Retinal pigment epithelial cell (primary cell): ENCODE measurements at regions not wholly inside any gene's neighbourhood (a gene's known extent, or its start where the extent isn't known, plus 50 kb on each side); places are given as distances from the start of the nearest gene placed in this dataset.
"Not testable (repeated sequence)": the region's sequence is repeated elsewhere in the genome, so short reads cannot be mapped to it uniquely, and the experiment has no call there.

ENCODE experiments used
- DNase-seq: peaks from one replicate; pipeline ENCODE4 v3.0.0-alpha.2; 2010; ENCODE audit warnings: low read depth
- H3K4me3 ChIP-seq: 2 replicates; pipeline ENCODE4 v1.5.1; 2011; ENCODE audit warnings: mild to moderate bottlenecking, low read length, control low read depth, moderate library complexity
- TF ChIP-seq, protein P1 (sequence below): conservative IDR thresholded peaks from 2 replicates; pipeline ENCODE4 v1.5.1; 2011; ENCODE audit warnings: low read depth, low read length, control low read depth, inconsistent platforms

DNA sequence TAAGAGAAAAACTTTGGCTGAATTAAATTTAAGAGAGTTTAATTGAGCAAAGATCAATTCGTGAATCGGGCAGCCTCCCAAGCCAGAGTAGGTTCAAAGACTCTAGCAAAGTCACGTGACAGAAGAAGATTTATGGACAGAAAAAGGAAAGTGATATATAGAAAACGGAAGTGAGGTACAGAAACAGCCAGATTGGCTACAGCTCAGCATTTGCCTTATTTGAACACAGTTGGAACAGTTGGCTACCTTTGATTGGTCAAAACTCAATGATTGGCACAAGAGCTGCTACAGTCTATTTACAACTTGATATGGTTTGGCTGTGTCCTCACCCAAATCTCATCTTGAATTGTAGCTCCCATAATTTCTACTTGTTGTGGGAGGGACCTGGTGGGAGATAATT, 102.6 kb downstream of the PLG start:
- H3K4me3 ChIP-seq, result no peak overlapping the region
- DNase-seq, result no peak
- TF ChIP-seq, protein P1, sequence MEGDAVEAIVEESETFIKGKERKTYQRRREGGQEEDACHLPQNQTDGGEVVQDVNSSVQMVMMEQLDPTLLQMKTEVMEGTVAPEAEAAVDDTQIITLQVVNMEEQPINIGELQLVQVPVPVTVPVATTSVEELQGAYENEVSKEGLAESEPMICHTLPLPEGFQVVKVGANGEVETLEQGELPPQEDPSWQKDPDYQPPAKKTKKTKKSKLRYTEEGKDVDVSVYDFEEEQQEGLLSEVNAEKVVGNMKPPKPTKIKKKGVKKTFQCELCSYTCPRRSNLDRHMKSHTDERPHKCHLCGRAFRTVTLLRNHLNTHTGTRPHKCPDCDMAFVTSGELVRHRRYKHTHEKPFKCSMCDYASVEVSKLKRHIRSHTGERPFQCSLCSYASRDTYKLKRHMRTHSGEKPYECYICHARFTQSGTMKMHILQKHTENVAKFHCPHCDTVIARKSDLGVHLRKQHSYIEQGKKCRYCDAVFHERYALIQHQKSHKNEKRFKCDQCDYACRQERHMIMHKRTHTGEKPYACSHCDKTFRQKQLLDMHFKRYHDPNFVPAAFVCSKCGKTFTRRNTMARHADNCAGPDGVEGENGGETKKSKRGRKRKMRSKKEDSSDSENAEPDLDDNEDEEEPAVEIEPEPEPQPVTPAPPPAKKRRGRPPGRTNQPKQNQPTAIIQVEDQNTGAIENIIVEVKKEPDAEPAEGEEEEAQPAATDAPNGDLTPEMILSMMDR, result no peak

DNA sequence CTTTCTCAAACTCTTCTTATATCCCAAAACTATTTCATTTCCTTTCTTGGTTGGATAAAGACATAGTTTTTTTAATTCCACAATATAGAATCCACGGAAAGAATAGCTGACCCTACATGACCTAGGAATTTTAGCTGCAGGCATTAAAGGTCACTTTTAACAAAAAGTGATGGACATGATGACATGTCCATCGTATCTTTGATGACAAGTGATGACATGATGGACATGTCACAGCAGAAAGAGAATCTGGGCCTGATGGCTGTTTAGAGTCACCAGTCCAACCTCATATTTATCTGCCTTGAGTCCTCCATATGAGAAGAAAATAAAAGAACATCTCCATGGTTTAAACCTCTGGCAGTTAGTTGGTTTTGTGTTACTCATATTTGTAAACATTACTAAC, 106.2 kb downstream of the PLG start:
- no peak overlapping the region for H3K4me3 ChIP-seq
- TF ChIP-seq, protein P1, result no peak
- no peak for DNase-seq

DNA sequence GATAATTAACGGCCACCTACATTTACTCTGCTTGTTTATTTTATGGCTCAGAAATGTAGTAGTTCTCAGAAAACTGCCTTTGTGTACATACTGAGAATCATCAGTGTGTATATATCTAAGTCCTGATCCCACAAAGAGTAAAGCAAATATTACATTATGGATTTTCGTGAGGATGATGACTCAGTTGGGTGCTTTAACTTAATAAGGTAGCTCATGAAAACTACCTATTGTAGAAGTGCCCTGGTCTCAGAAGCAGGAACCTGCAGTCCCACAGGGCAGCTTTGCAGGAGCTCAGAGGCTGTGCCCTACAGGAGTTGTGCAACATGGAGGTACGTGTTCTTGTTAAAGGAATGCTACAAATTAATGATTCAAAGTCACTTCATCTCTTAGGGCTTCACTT, 108.2 kb downstream of the PLG start:
- H3K4me3 ChIP-seq, result no peak overlapping the region
- DNase-seq, result no peak
- TF ChIP-seq, protein P1, result no peak

DNA sequence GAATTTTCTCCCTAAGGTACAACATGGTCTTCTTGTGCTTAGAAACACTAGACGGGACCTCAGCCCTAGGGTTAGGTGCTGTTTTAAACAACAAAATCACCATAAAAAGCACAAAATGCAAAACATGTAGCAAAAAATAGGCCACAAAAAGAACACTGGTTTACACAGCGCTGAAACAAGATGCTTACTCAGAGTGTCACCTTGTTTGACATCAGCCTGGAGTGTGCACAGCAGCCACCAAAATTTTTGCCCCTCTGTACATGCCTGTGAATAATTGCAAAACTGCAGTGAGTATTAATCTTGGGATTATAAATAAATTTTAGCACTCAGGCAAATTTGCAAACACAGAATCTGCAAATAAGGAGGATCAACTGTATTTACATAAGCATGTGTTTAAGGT, 110.1 kb downstream of the PLG start:
- TF ChIP-seq, protein P1, result no peak
- no peak for DNase-seq
- H3K4me3 ChIP-seq, result no peak overlapping the region

DNA sequence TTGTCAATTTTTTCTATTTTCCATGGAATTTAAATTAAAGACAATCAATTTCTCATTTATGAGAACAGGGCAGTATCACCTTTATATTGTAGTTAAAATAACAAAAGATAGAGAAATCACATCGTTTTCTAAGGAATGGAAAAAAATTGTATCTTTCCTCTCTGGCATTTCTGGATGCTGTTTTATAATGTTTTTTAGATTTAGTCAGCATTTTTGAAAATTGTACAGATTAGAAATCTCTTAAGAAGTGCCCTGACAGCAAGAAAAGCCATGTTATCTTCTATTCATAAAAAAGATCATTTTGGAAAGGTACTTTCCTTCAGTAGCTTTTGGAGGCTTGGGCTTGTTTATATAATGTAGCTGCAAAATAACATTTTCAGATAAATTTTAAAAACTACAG, 116.9 kb downstream of the PLG start:
- no peak overlapping the region for H3K4me3 ChIP-seq
- TF ChIP-seq, protein P1, result no peak
- no peak for DNase-seq

DNA sequence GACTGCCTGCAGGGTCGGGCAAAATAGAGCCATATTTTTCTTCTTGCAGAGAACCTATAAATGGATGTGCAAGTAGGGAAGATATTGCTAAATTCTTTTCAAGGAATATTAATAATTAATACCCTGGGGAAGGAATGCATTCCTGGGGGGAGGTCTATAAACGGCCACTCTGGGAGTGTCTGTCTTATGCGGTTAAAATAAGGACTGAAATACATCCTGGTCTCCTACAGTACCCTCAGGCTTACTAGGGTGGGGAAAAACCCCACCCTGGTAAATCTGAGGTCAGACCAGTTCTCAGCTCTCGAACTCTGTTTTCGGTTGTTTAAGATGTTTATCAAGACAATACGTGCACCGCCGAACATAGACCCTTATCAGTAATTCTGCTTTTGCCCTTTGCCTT, 118.6 kb downstream of the PLG start:
- DNase-seq, H3K4me3 ChIP-seq: not testable (repeated sequence)

DNA sequence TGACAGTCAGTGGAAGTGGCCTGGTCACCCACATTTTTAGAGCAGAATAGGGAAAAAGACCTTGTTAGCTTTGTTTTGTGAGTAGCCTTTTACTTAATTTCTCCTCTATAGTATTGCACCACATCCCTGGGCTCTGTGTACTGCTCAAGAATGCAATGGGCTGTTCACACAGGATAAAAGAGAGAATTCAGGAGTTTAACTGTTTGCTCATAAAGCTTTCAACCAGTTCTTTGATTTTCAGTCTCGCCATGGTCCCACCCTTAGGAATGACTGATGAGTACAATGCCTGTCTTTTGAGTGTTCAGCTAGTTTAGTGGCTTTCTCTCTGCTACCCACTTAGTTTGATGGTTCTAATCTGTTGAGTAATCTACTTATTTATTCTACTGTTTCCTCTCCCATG, 129.7 kb downstream of the PLG start:
- no peak for DNase-seq
- H3K4me3 ChIP-seq, result no peak overlapping the region
- TF ChIP-seq, protein P1, result no peak

DNA sequence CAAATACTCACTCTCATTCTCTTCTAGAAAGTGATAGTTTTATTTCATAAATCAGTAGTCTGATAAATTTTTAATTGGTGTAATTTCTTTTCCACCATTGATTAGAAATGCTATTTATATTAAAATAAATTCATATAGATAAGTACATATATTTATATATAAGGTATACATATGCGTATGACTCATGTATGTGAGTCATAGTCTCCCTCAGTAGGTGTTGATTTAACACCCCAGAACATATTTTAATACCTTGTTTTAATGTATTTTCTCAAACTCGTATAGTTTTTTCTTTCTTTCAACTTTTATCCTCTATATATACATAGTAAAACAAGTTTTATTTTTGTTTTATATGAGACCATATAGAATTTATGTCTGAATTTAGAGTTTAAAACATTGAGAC, 130.4 kb downstream of the PLG start:
- H3K4me3 ChIP-seq, result no peak overlapping the region
- no peak for DNase-seq
- TF ChIP-seq, protein P1, result no peak
